Midbrain (tissue), 1 donor: ENCODE measurements at regions not wholly inside any gene's neighbourhood (a gene's known extent, or its start where the extent isn't known, plus 50 kb on each side); places are given as distances from the start of the nearest gene placed in this dataset.
"Not testable (repeated sequence)": the region's sequence is repeated elsewhere in the genome, so short reads cannot be mapped to it uniquely, and the experiment has no call there.

Source experiments
- DNase-seq: peaks from one replicate; lab custom pipeline; 2025; lab: John Stamatoyannopoulos, UW

DNA sequence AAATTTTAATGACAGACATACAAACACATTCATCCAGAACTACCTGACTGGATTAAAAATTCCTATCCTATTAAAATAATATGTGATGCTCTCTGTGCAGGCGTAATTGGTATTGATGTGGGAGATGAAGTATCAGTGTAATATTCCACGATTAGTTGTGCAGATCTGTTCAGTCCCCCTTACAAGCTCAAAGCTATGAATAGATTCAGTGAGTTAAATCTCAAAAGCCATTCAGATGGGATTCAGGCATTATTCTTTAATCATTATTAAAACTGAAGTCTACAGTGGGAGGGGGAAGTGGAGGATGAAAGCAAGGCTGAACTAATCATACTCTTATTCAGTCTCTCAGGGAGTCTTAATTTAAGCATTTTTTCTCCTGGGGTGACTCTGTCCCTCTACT lies 855.8 kb downstream of the EFNA5 start:
- DNase-seq = no peak

DNA sequence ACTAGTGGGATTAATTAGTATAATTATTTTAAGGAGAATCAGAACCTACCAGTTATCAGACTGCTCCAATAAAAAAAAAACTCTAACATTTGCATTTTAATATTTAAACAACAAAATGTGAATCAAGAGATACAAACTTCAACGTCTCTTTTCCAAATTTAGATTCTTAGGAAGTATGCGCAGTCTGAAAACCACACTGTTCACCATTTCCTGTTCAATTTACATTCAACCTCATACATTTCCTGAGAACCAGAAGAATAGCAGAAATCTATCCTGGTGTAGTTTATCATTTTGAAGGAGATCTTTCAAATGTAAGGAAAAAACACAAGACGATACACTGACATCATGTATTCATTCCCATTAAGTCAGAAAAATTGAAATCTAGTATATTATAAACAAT lies 869.2 kb downstream of the EFNA5 start:
- no peak for DNase-seq

DNA sequence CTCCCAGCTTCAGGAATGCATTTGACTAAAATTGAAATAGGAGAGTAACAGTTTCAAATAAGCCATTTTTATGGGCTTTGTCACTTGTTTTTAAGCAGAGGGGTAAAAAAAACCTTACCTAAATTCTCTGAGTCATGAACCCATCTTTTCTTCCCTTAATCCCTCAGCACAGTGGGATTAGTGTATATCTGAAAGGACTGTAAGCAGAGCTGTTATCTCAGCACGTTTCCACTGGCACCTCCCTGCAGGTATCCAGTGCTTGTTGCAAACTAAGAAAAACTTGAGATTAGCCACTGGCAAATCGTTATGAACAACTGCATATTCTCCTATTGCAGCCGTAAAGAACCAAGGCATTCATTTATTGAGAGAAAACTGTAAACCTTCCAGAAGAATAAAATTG lies 872.7 kb downstream of the EFNA5 start:
- no peak for DNase-seq

DNA sequence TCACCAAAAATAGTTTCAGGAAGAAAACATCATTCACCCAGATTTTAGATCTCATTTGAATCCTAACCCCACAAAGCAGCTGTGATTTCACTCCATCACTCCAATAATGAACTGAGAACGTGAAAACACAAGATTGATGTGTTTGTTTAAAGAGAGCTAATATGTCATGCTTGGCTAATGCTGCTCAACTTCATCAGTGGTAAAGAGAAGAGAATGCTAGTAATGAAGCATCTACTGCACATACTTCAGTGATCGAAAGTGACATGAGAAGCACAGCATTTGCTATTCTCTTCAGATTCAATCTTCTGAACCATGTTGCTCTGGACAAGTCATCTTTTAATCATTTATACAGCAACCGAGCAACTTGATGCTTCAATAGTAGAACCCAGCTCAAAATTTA lies 874.7 kb downstream of the EFNA5 start:
- DNase-seq = no peak

DNA sequence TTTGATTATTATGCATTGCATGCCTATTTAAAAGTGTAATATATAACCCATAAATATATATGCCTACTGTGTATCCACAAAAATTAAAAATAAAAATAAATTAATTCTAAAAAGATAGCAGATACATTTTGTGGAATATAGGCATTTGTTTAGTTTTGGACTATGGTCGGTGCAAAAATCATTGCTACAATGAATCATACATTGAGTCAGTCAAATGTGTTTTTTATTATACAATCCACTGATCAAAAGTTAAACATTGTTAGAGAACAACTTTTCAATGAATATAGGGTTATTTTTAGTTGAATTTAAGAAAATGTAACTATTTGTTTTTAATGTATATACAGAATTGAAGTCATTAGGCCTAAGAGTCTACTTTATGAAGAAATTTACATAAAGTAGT lies 885.9 kb downstream of the EFNA5 start:
- DNase-seq = no peak

DNA sequence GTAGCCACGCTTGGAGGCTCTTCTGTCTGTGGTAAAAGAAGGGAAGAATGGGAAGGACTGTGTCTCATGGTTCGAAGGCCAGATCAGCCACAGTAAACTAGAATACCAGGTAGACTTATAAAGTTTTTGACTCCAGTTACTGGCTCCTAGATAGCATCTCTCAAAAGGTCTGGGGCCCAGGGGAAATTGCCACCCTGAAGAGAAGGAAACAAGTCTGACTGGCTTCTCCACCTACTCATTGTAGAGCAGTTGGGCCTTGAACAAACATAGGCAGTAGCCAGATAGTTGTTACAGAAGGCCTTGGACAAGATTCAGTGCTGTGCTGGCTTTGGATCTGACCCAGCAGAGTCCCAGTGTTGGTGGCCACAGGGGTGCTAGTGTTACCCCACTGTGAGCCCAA lies 890.4 kb downstream of the EFNA5 start:
- no peak for DNase-seq

DNA sequence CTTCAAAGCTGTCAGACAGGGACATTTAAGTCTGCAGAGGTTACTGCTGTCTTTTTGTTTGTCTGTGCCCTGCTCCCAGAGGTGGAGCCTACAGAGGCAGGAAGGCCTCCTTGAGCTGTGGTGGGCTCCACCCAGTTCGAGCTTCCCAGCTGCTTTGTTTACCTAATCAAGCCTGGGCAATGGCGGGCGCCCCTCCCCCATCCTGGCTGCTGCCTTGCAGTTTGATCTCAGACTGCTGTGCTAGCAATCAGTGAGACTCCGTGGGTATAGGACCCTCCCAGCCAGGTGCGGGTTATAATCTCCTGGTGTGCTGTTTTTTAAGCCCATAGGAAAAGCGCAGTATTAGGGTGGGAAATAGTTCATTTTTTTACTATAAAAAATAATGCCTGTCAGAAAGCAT lies 894.2 kb downstream of the EFNA5 start:
- not testable (repeated sequence) for DNase-seq

DNA sequence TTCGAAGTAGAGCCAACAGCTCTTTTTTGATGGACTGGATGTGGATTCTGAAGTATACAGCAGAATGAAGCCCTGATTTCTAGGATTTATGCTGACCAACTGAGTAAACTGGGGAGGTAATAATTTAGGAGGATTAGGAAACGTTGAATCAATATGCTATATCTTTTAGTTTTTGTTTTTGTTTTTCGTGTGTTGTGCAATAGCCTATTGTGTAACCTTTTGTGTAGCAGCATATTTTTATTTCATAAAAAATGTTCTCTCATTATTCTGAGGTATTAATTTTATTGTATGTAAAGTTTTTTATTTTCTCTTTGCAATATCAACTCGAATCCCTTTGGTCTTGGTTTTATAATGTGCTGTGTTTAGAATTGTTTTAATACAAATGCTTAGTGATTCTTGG lies 902.3 kb downstream of the EFNA5 start:
- no peak for DNase-seq

DNA sequence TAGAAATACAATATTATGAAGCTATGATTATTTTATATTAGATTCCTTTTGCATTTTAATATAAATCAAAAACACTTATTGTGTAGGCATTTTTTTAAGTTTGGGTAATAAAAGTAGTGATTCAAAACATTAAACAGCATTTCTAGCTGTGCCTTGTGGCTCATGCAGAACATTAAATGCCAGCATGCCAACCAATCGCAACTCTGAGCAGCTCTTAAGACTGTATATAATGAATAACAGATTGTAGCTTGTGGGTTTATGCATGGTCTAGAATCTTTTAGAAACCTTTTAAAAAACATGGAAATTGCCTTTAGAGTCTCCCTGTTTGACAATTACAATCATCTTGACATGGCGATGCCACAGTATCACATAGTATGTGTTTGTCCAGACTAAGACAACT lies 903.8 kb downstream of the EFNA5 start:
- no peak for DNase-seq

DNA sequence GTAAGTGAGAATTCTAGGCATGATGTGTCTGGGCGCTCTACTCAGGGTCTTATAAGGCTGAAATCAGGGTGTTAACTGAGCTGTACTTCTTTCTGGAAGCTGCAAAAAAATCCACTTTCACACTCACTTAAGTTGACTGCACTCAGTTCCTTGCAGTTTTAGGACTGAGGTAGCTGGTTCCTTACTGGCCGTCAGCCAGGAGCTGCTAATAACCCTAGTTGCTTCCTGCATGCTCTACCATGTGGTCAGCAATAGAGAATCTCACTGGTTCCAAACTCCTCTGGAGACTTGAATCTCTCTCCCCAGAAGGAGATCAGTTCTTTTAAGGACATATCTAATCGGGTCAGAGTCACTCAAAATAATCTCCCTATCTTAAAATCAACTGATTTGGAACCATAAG lies 911.2 kb downstream of the EFNA5 start:
- DNase-seq = no peak

DNA sequence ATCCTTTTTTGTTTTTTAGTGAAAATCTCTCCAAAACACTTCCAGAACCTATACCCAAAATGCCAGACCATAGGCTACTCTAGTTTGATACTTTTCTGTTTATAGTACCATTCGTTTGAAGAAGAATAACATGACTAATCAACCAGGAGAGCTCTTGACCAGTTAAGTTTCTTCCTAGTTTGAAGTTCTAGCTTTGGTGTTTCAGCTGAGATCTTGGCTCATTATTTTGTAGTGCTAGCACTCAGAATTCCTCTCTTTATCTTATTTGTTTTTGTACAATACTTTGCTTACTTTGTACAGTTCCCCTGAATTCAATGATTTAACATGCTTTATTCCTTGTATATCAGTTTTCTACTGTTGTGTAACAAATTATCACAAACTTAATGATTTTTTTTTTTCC lies 911.6 kb downstream of the EFNA5 start:
- DNase-seq = no peak

DNA sequence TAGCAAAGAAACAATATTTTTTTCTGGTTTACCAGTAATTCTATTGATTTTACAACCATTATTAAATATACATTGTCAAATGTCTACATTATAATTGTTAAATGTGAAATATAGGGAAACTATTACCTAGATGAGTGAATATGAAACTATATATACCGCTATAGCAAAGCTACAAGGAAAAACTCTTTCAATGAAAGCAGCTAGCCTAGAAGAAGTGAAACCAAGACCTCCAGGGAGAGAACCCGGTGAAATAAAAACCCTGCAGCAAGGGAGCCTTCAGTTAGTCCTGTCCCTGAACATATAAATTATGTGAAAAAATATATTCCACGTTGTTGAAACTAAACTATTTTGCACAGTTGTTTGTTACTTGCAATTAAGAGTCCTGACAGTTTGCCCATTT lies 913.1 kb downstream of the EFNA5 start:
- no peak for DNase-seq

DNA sequence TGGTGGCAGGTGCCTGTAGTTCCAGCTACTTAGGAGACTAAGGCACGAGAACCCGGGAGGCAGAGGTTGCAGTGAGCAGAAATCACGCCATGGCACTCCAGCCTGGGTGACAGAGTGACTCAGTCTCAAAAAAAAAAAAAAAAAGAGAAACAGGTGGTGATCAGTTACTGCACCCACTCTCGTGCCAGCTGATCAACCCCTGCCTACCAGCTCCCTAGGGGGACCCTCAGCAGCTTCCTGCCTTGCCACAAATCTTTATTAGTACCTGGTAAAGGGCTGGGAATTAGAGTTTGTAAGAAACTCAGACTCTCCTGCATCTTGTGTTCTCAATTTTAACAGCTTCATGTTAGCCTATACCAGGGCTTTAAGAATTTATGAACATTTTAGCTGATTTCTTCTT lies 914.9 kb downstream of the EFNA5 start:
- no peak for DNase-seq

DNA sequence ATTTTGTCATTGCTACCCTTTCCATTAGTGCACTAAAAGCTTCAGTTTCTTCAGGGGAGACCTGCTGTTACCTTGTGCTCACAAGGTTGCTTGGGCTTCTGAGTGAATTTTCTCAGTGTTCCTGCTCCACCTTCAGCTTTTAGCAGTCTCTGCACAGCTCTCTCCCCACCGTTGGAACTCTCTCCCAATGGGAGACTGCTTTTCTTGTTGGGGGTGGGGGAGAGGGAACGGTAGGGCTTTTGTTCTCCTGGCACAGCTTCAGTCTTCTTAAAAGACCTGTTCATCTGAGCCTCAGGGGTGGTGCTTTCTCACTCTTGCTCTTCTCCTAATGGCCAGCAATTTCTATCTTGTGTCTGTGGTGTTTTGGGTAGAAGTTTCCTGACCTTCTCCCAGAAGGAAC lies 915.7 kb downstream of the EFNA5 start:
- no peak for DNase-seq

DNA sequence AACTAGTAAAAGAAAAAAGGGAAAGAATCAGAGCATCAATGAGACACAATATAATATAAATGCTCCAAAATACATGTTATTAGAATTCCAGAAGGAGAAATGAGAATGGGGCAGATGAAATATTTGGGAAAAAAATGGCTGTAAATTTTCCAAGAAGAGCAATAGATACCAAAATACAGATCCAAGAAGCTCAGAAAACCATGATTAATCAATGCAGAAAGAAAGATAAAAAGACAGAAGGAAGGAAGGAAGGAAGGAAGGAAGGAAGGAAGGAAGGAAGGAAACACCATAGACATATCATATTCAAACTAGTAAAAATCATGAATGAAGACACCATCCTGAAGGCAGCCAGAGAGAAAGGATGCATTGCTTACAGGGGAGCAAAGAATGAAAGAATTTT lies 920.9 kb downstream of the EFNA5 start:
- no peak for DNase-seq

DNA sequence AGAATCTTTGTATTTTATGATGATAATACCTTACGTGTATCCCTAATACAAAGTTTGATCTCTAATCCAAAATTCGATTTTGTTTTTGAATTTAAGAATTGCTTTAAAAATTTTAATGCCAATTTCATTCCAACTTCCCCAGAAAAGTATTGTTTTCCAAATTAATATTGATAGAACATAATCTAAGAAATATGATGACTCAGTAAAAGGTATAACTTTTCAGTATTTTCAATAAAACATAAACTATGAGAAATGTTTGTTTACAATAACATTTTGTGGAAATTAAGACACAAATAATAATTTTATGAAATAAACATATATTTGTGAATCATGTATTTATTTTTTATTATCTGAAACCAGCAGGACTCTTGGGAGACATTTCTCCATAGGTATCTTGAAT lies 931.6 kb downstream of the EFNA5 start:
- no peak for DNase-seq

DNA sequence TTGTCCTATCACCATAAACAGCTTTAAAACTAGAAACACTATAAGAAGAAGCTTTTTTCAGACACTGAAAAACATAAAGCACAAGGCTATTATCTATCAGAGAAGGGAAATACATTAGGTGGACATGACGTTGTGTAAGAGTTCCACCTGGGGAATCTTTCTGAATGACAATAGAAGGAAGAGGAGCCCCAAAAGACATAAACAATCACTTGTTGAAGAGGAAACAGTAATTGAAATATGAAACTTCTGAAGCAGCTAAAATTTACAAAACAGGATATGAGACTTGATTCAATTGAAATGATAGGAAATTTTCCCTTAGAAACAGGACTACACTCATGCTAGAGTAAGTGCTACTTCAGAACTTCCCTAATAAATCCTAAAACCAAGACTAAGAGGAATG lies 933.6 kb downstream of the EFNA5 start:
- DNase-seq = no peak

DNA sequence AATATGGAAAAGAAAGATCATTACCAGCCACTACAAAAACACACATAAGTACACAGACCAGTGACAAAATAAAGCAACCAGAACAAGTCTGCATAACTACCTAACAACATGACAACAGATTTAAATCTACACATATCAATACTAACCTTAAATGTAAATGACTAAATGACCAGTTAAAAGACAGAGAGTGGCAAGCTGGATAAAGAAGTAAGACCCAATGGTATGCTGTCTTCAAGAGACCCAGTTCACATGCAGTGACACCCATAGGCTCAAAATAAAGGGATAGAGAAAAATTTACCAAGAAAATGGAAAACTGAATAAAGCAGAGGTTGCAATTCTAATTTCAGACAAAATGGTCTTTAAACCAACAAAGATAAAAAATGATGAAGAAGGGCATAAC lies 938.1 kb downstream of the EFNA5 start:
- no peak for DNase-seq

DNA sequence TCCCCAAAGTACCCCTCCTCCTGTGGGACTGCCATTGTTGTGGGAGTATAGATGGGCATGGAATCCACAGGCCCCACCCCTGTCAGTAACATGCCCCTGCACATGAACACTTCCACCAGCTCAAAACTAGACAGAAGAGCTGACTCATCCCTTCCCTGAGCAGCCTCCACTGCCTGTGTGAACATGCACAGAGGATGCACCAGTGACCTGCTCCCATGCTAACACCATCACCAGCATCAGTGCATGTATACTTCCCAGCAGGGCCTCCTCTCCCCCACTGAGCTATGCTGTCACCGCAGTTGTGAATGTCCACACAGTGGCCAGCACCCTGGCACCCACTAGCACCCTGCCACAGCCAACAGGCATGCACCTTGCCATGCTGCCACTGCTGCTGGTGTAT lies 939.8 kb downstream of the EFNA5 start:
- DNase-seq = no peak

DNA sequence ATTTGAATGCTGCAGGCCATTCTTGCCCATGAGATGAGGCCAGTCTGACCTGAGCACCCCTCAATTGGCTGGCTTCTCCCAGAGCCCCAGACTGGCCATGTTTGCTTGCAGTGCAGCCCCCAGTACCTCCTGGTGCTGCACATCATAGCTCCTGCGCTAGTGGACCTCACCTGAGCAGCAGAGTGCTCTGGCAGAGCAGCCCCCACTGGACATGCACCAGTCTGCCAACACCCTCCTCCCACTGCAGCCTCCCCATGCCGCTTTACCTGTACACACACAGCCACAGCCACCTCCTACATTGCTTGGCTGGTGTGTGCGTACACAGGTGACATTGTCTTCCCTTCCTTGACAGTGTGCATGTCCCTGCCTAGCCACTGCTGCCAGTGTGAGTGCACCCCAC lies 940.2 kb downstream of the EFNA5 start:
- no peak for DNase-seq

DNA sequence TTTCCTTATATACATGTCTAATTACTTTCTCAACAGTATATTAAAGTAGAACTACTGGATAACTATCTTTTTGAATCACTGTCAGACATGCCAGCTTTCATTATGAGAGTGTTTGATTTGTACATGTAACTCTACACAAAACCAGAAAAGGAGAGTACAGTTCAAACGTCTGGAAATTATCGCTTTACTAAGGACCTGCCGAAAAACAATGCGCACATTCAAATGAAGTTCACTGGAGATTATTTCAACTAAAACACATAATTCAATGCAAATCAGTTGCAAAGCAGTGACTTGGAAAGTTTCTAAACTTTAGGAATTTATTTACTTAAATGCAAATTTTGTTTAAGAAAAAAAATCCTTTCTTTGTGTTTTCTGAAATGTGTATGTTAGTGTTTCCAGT lies 942.5 kb downstream of the EFNA5 start:
- DNase-seq = no peak

DNA sequence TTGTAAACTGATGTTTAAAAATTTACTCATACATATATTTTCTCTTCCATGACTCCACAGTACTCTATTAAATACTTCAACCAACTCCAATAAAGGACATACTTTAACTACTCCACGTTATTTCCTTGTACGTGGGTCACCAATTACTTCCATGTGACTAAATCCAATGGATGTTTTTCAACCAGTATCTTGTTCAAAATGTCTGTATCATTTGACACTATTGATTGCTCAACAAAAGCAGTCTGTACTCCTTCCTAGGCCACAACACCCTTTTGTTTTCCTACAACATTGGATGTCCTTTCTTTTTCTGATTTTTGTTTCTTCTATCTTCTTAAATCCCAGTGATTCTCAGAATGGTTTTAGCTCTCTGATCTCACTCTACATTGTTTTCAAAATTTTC lies 943.7 kb downstream of the EFNA5 start:
- no peak for DNase-seq

DNA sequence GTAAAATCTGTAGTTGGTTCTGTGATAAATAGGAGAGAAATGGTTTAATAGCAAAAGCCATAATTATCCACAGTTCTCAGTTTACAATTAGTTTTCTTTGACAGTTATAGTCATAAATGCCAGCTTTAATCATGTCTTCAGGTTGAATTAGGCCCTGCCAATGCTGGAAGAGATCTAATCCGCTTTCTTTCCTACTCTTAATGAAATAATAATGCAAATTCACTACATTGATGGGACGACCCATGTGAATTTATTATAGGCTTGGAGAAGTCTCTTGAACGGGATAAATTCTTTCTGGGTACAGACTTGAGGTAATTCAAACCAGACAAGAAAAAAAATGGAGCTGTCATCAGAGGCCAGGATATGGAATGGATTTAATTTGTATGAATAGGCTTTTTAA lies 950.4 kb downstream of the EFNA5 start:
- DNase-seq = no peak

DNA sequence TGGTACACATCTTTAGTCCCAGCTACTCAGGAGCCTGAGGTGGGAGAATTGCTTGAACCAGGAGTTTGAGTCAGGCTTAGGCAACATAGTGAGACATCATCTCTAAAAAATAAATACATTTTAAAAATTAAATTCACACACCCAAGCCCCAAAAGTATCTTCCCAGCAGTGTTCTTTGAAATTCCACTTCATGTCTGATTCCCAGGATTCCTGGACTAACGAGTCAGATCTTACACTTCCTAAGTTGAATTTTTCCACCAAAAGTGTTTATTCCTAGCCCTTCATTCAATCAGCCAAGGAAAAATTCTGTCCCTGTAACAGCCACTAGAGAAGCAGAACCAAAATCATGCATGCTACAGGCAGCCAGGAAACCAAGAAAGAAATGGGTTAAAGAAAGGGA lies 970.9 kb downstream of the EFNA5 start:
- DNase-seq = no peak

DNA sequence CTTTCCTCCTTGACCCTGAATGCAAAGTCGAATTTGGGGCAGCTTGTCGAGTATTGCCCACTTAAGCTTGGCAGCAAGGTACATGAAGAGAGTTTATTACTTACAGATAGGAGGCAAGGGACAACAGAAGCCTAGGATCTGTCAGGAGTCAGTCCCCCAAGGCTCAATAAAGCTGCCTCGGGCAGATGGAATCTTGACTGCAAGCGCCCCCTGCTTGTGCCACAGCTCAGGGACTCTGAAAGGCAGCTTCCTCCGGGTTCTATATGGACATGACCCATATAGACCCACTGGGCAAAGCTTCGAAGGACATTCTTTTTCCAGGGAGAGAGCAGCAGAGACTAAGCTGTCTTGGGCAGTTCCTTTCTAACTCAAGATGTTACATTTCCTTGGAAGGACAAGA lies 971.5 kb downstream of the EFNA5 start:
- DNase-seq = no peak
